Aorta (tissue), 5 donors: ENCODE measurements at regions not wholly inside any gene's neighbourhood (a gene's known extent, or its start where the extent isn't known, plus 50 kb on each side); places are given as distances from the start of the nearest gene placed in this dataset.

ENCODE experiments used
- ATAC-seq: fragments of 200-7000 bp; cut with Tn5 transposase; one replicate; pipeline ENCODE4 v1.9.1; 2022; ENCODE audit warnings: moderate library complexity; ENCODE audit not compliant: low FRiP score
- DNase-seq, 2 donors: peaks; one replicate each; pipeline ENCODE4 v3.0.0-alpha.2; 2020
- H3K27ac ChIP-seq, 2 donors: one replicate each; pipeline ENCODE4 v1.5.1; 2013; ENCODE audit warnings: low read length in 2 of 2, mild to moderate bottlenecking in 2 of 2, moderate library complexity in 2 of 2, control low read depth in 1 of 2, inconsistent platforms in 1 of 2, low read depth in 1 of 2
- H3K27me3 ChIP-seq, 2 donors: one replicate each; pipeline ENCODE4 v1.6.1; 2013; ENCODE audit warnings: control low read depth in 1 of 2, low read length in 1 of 2, mild to moderate bottlenecking in 1 of 2, moderate library complexity in 1 of 2; ENCODE audit not compliant: insufficient read depth in 2 of 2, control insufficient read depth in 1 of 2
- H3K36me3 ChIP-seq, 2 donors: one replicate each; pipeline ENCODE4 v1.6.1; 2013; ENCODE audit warnings: control low read depth in 1 of 2, low read length in 1 of 2, mild to moderate bottlenecking in 1 of 2; ENCODE audit not compliant: insufficient read depth in 2 of 2, control insufficient read depth in 1 of 2
- H3K4me1 ChIP-seq, 2 donors: one replicate each; pipeline ENCODE4 v1.6.1; 2013; ENCODE audit warnings: low read length in 2 of 2, control low read depth in 1 of 2, mild to moderate bottlenecking in 1 of 2, moderate library complexity in 1 of 2; ENCODE audit not compliant: insufficient read depth in 2 of 2, control insufficient read depth in 1 of 2
- H3K4me3 ChIP-seq, 2 donors: one replicate each; pipeline ENCODE4 v1.5.1; 2013; ENCODE audit warnings: low read length in 2 of 2, control low read depth in 1 of 2, mild to moderate bottlenecking in 1 of 2
- H3K9me3 ChIP-seq: one replicate; pipeline ENCODE4 v1.6.1; 2013; ENCODE audit warnings: mild to moderate bottlenecking, low read length; ENCODE audit not compliant: control insufficient read depth
- WGBS, 2 donors: extraction: QIAGEN DNeasy Blood & Tissue Kit; methylation state at CpG; one replicate each; pipeline ENCODE4 v1.1.7; 2013; 5-methylcytosine and 5-hydroxymethylcytosine counted together
- intact Hi-C, 2 donors: fragments of 100-400 bp; cut with DNase I; formaldehyde crosslinking; loops; one replicate each; pipeline versions ENCODE4 v1.14.2 to v1.15.0; 2022
- donor health status: healthy with polysubstance abuse.
- donor health status: Bipolar disorder and iron deficiency.
- donor health status: DM: no; HTN: no; CAD: no.
- donor health status: DM: no; HTN: no; CAD: no.
- donor health status: DM: yes; HTN: yes; CAD: no.

DNA sequence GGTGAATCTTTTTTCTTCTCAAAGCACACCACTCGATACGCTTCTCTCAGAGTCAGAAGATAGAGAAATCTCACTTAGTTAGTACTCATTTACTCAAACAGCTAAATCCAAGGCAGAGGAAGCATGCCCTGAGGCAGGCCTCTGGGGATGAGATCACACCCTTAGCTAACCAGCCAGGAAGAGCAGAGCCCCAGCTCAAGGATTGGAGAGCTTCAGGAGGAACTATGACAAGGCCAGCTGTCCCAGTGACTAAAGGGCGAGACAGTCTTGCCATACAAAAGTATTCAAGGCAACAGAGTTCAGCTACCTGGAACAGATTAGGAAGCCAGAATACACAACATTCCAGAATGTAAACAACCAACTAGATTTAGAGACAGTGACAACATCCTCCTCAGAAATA lies 197.7 kb upstream of the CCDC196 start:
- Histone ChIP-seq H3K4me1 (no peaks in the 10 kb centered on the region), H3K36me3 (no peaks in the 10 kb centered on the region), H3K27ac (no peak overlapping the region), H3K27me3 (no peaks in the 10 kb centered on the region), H3K4me3 (no peak overlapping the region), H3K9me3 (no peaks in the 10 kb centered on the region)
- intact Hi-C loops: no loop called here
- 91 to 94% methylated on average over 3 of the region's 3 CpGs for WGBS, 2 donors
- DNase-seq: no peak
- no peak for ATAC-seq

DNA sequence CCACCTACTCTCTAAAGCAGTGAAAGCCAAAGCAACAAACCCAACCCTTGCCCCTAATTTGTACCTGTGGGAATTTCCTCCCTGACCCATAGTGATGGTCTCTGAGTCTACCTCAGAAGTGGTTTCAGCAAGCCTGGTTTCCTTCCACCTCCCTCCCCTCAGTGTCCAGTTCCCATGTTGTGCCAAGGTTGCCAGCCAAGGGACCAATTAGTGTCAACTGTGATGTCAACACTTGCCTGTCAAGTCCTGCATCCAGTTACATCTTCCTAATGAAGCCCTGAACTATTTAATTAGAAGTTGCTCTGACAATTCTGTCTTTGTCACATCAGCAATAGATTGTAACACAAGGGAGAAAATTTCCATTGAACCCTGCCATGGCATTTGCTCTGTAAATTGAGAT lies 194.4 kb upstream of the CCDC196 start:
- Histone ChIP-seq H3K27me3 (no peaks in the 10 kb centered on the region), H3K9me3 (peaks cover 1% of the 10 kb centered on the region), H3K4me1 (no peaks in the 10 kb centered on the region), H3K27ac (no peak overlapping the region), H3K4me3 (no peak overlapping the region), H3K36me3 (no peaks in the 10 kb centered on the region)
- ATAC-seq (no peak), DNase-seq (no peak)
- intact Hi-C loops: no loop called here

- Histone ChIP-seq H3K36me3 (no peaks in the 10 kb centered on the region), H3K27ac (no peak overlapping the region), H3K27me3 (no peaks in the 10 kb centered on the region), H3K4me1 (no peaks in the 10 kb centered on the region), H3K4me3 (no peak overlapping the region), H3K9me3 (peaks cover 1% of the 10 kb centered on the region)
- ATAC-seq (no peak), DNase-seq (no peak)
- 42 to 52% methylated on average over 3 of the region's 3 CpGs for WGBS, 2 donors
- intact Hi-C loops: no loop called here
Measured at GRCh38 chr14:66293533-66294105, 192.6 kb upstream of the CCDC196 start.

- H3K9me3 ChIP-seq: peaks cover 1% of the 10 kb centered on the region
- no peaks in the 10 kb centered on the region for H3K4me1 ChIP-seq
- 76 to 82% methylated on average over 2 of the region's 2 CpGs for WGBS, 2 donors
- no peaks in the 10 kb centered on the region for H3K27me3 ChIP-seq
- ATAC-seq: no peak
- DNase-seq: no peak
- no peaks in the 10 kb centered on the region for H3K36me3 ChIP-seq
- intact Hi-C loops: no loop called here
- H3K4me3 ChIP-seq: no peak overlapping the region
- no peak overlapping the region for H3K27ac ChIP-seq
Measured at GRCh38 chr14:66295386-66295785, 190.8 kb upstream of the CCDC196 start.

GRCh38 chr14:66300886-66301285 lies 185.3 kb upstream of the CCDC196 start:
- DNase-seq (no peak), ATAC-seq (no peak)
- Histone ChIP-seq H3K36me3 (no peaks in the 10 kb centered on the region), H3K27me3 (no peaks in the 10 kb centered on the region), H3K4me3 (no peak overlapping the region), H3K4me1 (no peaks in the 10 kb centered on the region), H3K27ac (no peak overlapping the region), H3K9me3 (no peaks in the 10 kb centered on the region)
- WGBS, 2 donors: 82 to 83% methylated on average over 3 of the region's 3 CpGs
- intact Hi-C loops: no loop called here

DNA sequence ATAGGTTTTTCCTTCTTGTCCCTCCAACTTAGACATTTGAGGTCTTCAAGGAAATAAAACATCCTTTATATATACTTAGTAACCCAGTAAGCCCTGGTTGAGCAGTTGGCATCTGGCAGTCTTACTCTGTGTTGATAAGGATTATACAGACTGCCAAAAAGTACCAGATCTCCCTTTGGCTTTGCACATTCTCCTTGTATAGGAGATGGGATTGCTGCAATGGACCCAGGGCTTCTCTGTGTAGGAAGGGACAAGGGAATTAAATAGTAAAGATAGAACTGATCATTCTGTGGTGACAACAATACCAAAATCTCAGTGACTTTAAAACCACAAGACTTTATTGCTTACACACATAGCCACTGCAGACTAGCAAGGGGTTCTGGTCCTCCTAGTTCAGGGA lies 180.1 kb upstream of the CCDC196 start:
- intact Hi-C loops: no loop called here
- no peak overlapping the region for H3K27ac ChIP-seq
- ATAC-seq: no peak
- H3K9me3 ChIP-seq: no peaks in the 10 kb centered on the region
- H3K4me1 ChIP-seq: no peaks in the 10 kb centered on the region
- H3K4me3 ChIP-seq: no peak overlapping the region
- no peak for DNase-seq
- H3K27me3 ChIP-seq: no peaks in the 10 kb centered on the region
- H3K36me3 ChIP-seq: no peaks in the 10 kb centered on the region

DNA sequence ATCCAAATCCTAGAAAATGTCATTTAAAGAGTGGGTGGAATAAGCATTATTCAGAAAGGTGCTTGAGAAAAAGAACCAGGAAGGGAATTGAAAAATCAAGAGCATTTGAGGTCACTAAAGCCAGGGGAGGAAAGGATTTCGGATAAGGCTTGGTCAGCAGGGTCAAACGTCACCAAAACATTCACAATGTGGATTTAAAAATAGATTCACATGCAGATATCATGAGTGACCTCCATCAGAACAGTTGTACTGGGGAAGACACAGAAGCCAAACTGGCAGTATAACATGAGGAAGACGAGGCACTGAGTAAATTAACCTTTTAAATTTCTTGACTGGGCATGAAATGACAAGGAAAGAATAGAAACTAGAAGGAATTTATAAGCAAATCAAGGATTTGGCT lies 175.1 kb upstream of the CCDC196 start:
- no peak for ATAC-seq
- no peaks in the 10 kb centered on the region for H3K4me1 ChIP-seq
- no peaks in the 10 kb centered on the region for H3K9me3 ChIP-seq
- H3K36me3 ChIP-seq: no peaks in the 10 kb centered on the region
- no peak for DNase-seq
- H3K4me3 ChIP-seq: no peak overlapping the region
- H3K27me3 ChIP-seq: no peaks in the 10 kb centered on the region
- WGBS, 2 donors: 59 to 63% methylated on average over 3 of the region's 3 CpGs
- intact Hi-C loops: no loop called here
- H3K27ac ChIP-seq: no peak overlapping the region

DNA sequence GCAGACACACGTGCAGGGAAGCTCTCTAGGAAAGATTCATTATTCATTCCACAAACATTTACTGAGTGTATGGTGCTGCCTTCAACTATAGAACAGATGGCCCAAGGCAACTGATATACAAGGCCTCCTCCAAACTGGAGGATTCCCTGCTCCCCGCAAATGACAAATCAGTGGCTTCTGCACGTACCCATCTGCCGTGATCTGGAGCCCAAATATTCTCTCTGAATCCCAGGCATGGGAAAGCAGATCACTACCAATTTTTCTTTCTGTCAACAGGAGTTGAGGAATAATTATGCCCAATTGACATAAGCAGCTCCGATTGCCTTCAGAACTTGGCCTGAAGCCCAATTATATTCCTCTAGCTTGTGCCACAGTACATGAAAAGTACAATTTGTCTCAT lies 174.2 kb upstream of the CCDC196 start:
- intact Hi-C loops: no loop called here
- Histone ChIP-seq H3K4me3 (no peak overlapping the region), H3K36me3 (no peaks in the 10 kb centered on the region), H3K4me1 (no peaks in the 10 kb centered on the region), H3K27ac (no peak overlapping the region), H3K27me3 (no peaks in the 10 kb centered on the region), H3K9me3 (peaks cover 1% of the 10 kb centered on the region)
- DNase-seq (no peak), ATAC-seq (no peak)
- WGBS, 2 donors: 67% methylated on average over 5 of the region's 5 CpGs

DNA sequence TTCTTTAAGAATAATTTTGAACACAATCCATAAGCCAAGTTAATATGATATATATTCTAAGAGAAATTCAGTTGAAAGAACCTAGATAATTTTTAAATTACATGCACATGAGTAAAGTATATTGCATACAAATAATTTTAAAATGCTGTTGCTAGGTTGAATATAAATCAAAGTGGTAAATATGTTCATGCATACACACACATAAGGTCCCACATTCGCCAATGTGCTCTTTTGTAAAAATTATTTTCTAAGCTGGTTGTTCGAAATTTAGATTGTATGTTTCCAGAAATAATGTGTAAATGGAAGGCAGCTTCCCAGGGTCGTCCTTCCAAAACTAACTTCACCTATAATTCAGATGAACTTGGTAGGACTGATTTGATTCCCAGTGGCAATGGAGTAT lies 173.7 kb upstream of the CCDC196 start:
- H3K27me3 ChIP-seq: no peaks in the 10 kb centered on the region
- no peak overlapping the region for H3K4me3 ChIP-seq
- H3K36me3 ChIP-seq: no peaks in the 10 kb centered on the region
- no peaks in the 10 kb centered on the region for H3K4me1 ChIP-seq
- H3K27ac ChIP-seq: no peak overlapping the region
- peaks cover 2% of the 10 kb centered on the region for H3K9me3 ChIP-seq
- ATAC-seq (no peak), DNase-seq (no peak)
- WGBS, 2 donors: 68 to 73% methylated on average over 3 of the region's 3 CpGs
- intact Hi-C loops: no loop called here
